Keratinocyte (primary cell): ENCODE measurements at regions not wholly inside any gene's neighbourhood (a gene's known extent, or its start where the extent isn't known, plus 50 kb on each side); places are given as distances from the start of the nearest gene placed in this dataset.

Experiments used
- DNase-seq: peaks from one replicate; pipeline ENCODE4 v3.0.0-alpha.2; 2011; ENCODE audit warnings: low read depth, missing footprints, low spot score
- FAIRE-seq: peaks from 2 replicates; lab custom pipeline; 2011; peaks lifted over from hg19 to GRCh38; lab: Jason Lieb, UNC
- H2AFZ ChIP-seq: 2 replicates; pipeline ENCODE4 v1.6.0; 2012; ENCODE audit warnings: low read length, control low read depth, inconsistent platforms; ENCODE audit not compliant: control insufficient read depth
- H3K27ac ChIP-seq: 2 replicates; pipeline ENCODE4 v1.5.1; 2011; ENCODE audit warnings: low read length; ENCODE audit not compliant: control insufficient read depth, insufficient read depth
- H3K27me3 ChIP-seq: 3 replicates; pipeline ENCODE4 v1.6.0; 2011; ENCODE audit warnings: low read length; ENCODE audit not compliant: control insufficient read depth, insufficient read depth; ENCODE audit errors: extremely low read depth
- H3K36me3 ChIP-seq, 2 experiments: 2 replicates in 1 of 2; 3 replicates in 1 of 2; pipeline ENCODE4 v1.5.1; 2011; ENCODE audit warnings: low read length in 2 of 2, mild to moderate bottlenecking in 1 of 2; ENCODE audit not compliant: control insufficient read depth in 2 of 2, insufficient read depth in 2 of 2; ENCODE audit errors: extremely low read depth in 1 of 2
- H3K4me1 ChIP-seq: 3 replicates; pipeline ENCODE4 v1.5.1; 2011; ENCODE audit warnings: low read length; ENCODE audit not compliant: control insufficient read depth, insufficient read depth; ENCODE audit errors: extremely low read depth
- H3K4me2 ChIP-seq: 3 replicates; pipeline ENCODE4 v1.6.0; 2011; ENCODE audit warnings: low read depth, low read length; ENCODE audit not compliant: control insufficient read depth, insufficient read depth; ENCODE audit errors: extremely low read depth
- H3K4me3 ChIP-seq, 3 experiments: fragments of 200-600 bp in 1 of 3; sonication (generic) in 1 of 3; 2 replicates in 2 of 3; 3 replicates in 1 of 3; pipeline ENCODE4 v1.5.1; 2011 to 2016; ENCODE audit warnings: low read length in 3 of 3, mild to moderate bottlenecking in 3 of 3, control low read depth in 2 of 3, inconsistent platforms in 1 of 3, low read depth in 1 of 3, mixed read lengths in 1 of 3, mixed run types in 1 of 3, moderate library complexity in 1 of 3; ENCODE audit not compliant: control insufficient read depth in 2 of 3, insufficient read depth in 2 of 3; ENCODE audit errors: extremely low read depth in 1 of 3
- H3K79me2 ChIP-seq: 2 replicates; pipeline ENCODE4 v1.6.0; 2012; ENCODE audit warnings: low read length; ENCODE audit not compliant: control insufficient read depth, insufficient read depth
- H3K9ac ChIP-seq: 3 replicates; pipeline ENCODE4 v1.6.0; 2011; ENCODE audit warnings: low read length; ENCODE audit not compliant: control insufficient read depth, insufficient read depth; ENCODE audit errors: extremely low read depth
- H3K9me1 ChIP-seq: 3 replicates; pipeline ENCODE4 v1.6.0; 2011; ENCODE audit warnings: low read length; ENCODE audit not compliant: control insufficient read depth, insufficient read depth; ENCODE audit errors: extremely low read depth
- H3K9me3 ChIP-seq: 2 replicates; pipeline ENCODE4 v1.5.1; 2012; ENCODE audit warnings: low read depth, low read length; ENCODE audit not compliant: control insufficient read depth
- H4K20me1 ChIP-seq: 3 replicates; pipeline ENCODE4 v1.6.0; 2011; ENCODE audit warnings: low read length; ENCODE audit not compliant: control insufficient read depth, insufficient read depth; ENCODE audit errors: extremely low read depth
- CTCF ChIP-seq, 3 experiments: IDR thresholded peaks in 1 of 3; conservative IDR thresholded peaks in 1 of 3; optimal IDR thresholded peaks in 1 of 3; 2 replicates in 2 of 3; 3 replicates in 1 of 3; pipeline versions ENCODE3 to v1.5.1; 2011; ENCODE audit warnings: low read length in 3 of 3, mild to moderate bottlenecking in 3 of 3, moderate library complexity in 2 of 3, control low read depth in 1 of 3, inconsistent platforms in 1 of 3; ENCODE audit not compliant: insufficient read depth in 2 of 3; ENCODE audit errors: extremely low read depth in 1 of 3
- EZH2 ChIP-seq: IDR thresholded peaks from one replicate; pipeline ENCODE4 v1.6.1; 2012; ENCODE audit warnings: inconsistent platforms, mild to moderate bottlenecking, low read length, moderate library complexity
- dilution Hi-C: fragments of 300-500 bp; cut with MboI; formaldehyde crosslinking; loops from one replicate; pipeline ENCODE4 v1.7.0; 2020; ENCODE audit warnings: low sequenced_read_pairs; ENCODE audit not compliant: extremely low pct_ligation_motif_present

- H3K27me3 ChIP-seq, result no peaks in the 10 kb centered on the region
- no peaks in the 10 kb centered on the region for H3K4me1 ChIP-seq
- no peak for FAIRE-seq
- dilution Hi-C loops, result no loop called here
- H2AFZ ChIP-seq, result no peak overlapping the region
- H4K20me1 ChIP-seq, result no peaks in the 10 kb centered on the region
- H3K9me3 ChIP-seq, result no peaks in the 10 kb centered on the region
- TF ChIP-seq EZH2 (no peak), CTCF (optimal IDR thresholded peaks at IDR 0.05 in 1 of 3, IDR thresholded peaks at IDR 0.05 in 1 of 3, conservative IDR thresholded peaks at IDR 0.05 in 1 of 3; ENCODE audit: extremely low read depth in 1 of 3, insufficient read depth in 2 of 3, low read length in 3 of 3) (no peak)
- no peaks in the 10 kb centered on the region for H3K79me2 ChIP-seq
- no peak for DNase-seq
- H3K9me1 ChIP-seq, result no peaks in the 10 kb centered on the region
- H3K4me2 ChIP-seq, result no peak overlapping the region
- H3K36me3 ChIP-seq, result no peaks in the 10 kb centered on the region
- H3K4me3 ChIP-seq, result no peak overlapping the region
- no peak overlapping the region for H3K27ac ChIP-seq
- H3K9ac ChIP-seq, result no peak overlapping the region
These were observed 217.7 kb downstream of the HRH4 start for GRCh38 chr18:24678107-24678506.

GRCh38 chr18:24678626-24679025 is 218.2 kb downstream of the HRH4 start:
- Histone ChIP-seq H3K9me1 (no peaks in the 10 kb centered on the region), H3K4me2 (no peak overlapping the region), H4K20me1 (no peaks in the 10 kb centered on the region), H3K27me3 (no peaks in the 10 kb centered on the region), H3K79me2 (no peaks in the 10 kb centered on the region), H3K36me3 (no peaks in the 10 kb centered on the region), H3K9ac (no peak overlapping the region), H3K4me1 (no peaks in the 10 kb centered on the region), H3K9me3 (no peaks in the 10 kb centered on the region), H2AFZ (no peak overlapping the region), H3K4me3 (no peak overlapping the region), H3K27ac (no peak overlapping the region)
- no peak for DNase-seq
- no peak for TF ChIP-seq EZH2
- no peak for TF ChIP-seq CTCF (optimal IDR thresholded peaks at IDR 0.05 in 1 of 3, IDR thresholded peaks at IDR 0.05 in 1 of 3, conservative IDR thresholded peaks at IDR 0.05 in 1 of 3; ENCODE audit: extremely low read depth in 1 of 3, insufficient read depth in 2 of 3, low read length in 3 of 3)
- no peak for FAIRE-seq
- dilution Hi-C loops, result no loop called here
